PC-3 (cell line): ENCODE measurements at regions not wholly inside any gene's neighbourhood (a gene's known extent, or its start where the extent isn't known, plus 50 kb on each side); places are given as distances from the start of the nearest gene placed in this dataset.

Experiments used
- ATAC-seq: fragments of 200-7000 bp; cut with Tn5 transposase; 2 replicates; pipeline ENCODE4 v1.9.1; 2020; ENCODE audit warnings: mild to moderate bottlenecking, moderate library complexity
- BruUV-seq: library from RNA; stranded (reverse); fragments of 400-500 nt; replicated peaks from 2 replicates; lab custom pipeline; 2021; lab: Mats Ljungman, UMichigan
- CTCF ChIA-PET: fragments of 300-600 bp; sonication (Branson Sonifier 250); formaldehyde crosslinking; loops from one replicate; lab custom pipeline; 2022; ENCODE audit warnings: antibody characterized with exemption; lab: Charles Lee
- POLR2A ChIA-PET: fragments of 300-600 bp; sonication (Branson Sonifier 250); formaldehyde crosslinking; loops from one replicate; lab custom pipeline; 2022; ENCODE audit warnings: antibody characterized with exemption; ENCODE audit not compliant: unreplicated experiment; lab: Charles Lee
- DNase-seq: peaks from one replicate; pipeline ENCODE4 v3.0.0-alpha.2; 2015
- H2AFZ ChIP-seq: fragments of 300-600 bp; sonication (generic); 2 replicates; pipeline ENCODE4 v1.6.0; 2016; ENCODE audit warnings: antibody characterized with exemption, low read length
- H3F3A ChIP-seq: fragments of 300-600 bp; sonication (generic); one replicate; pipeline ENCODE4 v1.6.0; 2017; ENCODE audit warnings: antibody characterized with exemption, low read length, control low read depth, mild to moderate bottlenecking; ENCODE audit not compliant: unreplicated experiment
- H3K27ac ChIP-seq: fragments of 300-600 bp; sonication (generic); 2 replicates; pipeline ENCODE4 v1.5.1; 2016; ENCODE audit warnings: mild to moderate bottlenecking, low read length
- H3K27me3 ChIP-seq: fragments of 300-600 bp; sonication (generic); 2 replicates; pipeline ENCODE4 v1.6.1; 2016; ENCODE audit warnings: low read length, mixed read lengths
- H3K36me3 ChIP-seq: fragments of 300-600 bp; sonication (generic); 2 replicates; pipeline ENCODE4 v1.6.1; 2016; ENCODE audit warnings: low read depth, mixed run types, low read length, mixed read lengths
- H3K4me1 ChIP-seq: fragments of 300-600 bp; sonication (generic); 2 replicates; pipeline ENCODE4 v1.5.1; 2016; ENCODE audit warnings: low read length; ENCODE audit not compliant: insufficient read depth
- H3K4me2 ChIP-seq: fragments of 300-600 bp; sonication (generic); 2 replicates; pipeline ENCODE4 v1.6.0; 2016; ENCODE audit warnings: low read length
- H3K4me3 ChIP-seq: fragments of 300-600 bp; sonication (generic); 2 replicates; pipeline ENCODE4 v1.5.1; 2016; ENCODE audit warnings: mild to moderate bottlenecking, low read length, mixed read lengths
- H3K79me2 ChIP-seq: fragments of 300-600 bp; sonication (generic); 2 replicates; pipeline ENCODE4 v1.6.1; 2017; ENCODE audit warnings: low read length, mixed read lengths
- H3K9ac ChIP-seq: fragments of 300-600 bp; sonication (generic); 2 replicates; pipeline ENCODE4 v1.6.0; 2016; ENCODE audit warnings: mild to moderate bottlenecking, low read length
- H3K9me2 ChIP-seq: fragments of 300-600 bp; sonication (generic); replicated peaks from 2 replicates; pipeline ENCODE4 v1.6.1; 2016; ENCODE audit warnings: mixed run types, low read length, mixed read lengths
- H3K9me3 ChIP-seq: fragments of 300-600 bp; sonication (generic); 2 replicates; pipeline ENCODE4 v1.6.1; 2016; ENCODE audit warnings: low read length, mixed read lengths
- H4K20me1 ChIP-seq: fragments of 300-600 bp; sonication (generic); 2 replicates; pipeline ENCODE4 v1.6.1; 2016; ENCODE audit warnings: low read length, mixed read lengths
- EZH2 ChIP-seq: fragments of 300-600 bp; sonication (generic); IDR thresholded peaks from one replicate; pipeline ENCODE4 v1.6.1; 2017; ENCODE audit warnings: antibody characterized with exemption, mild to moderate bottlenecking, low read length; ENCODE audit not compliant: unreplicated experiment
- EZH2phosphoT487 ChIP-seq: fragments of 300-600 bp; sonication (generic); IDR thresholded peaks from 2 replicates; pipeline ENCODE4 v1.6.1; 2018; ENCODE audit warnings: mild to moderate bottlenecking, antibody characterized with exemption, low read length, borderline replicate concordance
- intact Hi-C: fragments of 100-400 bp; cut with micrococcal nuclease; formaldehyde crosslinking; loops from 2 replicates; pipeline ENCODE4 v1.9.0; 2023
- TF ChIP-seq, protein P1 (sequence below): fragments of 300-600 bp; sonication (generic); conservative IDR thresholded peaks from 2 replicates; pipeline ENCODE4 v1.5.1; 2017; ENCODE audit warnings: antibody characterized with exemption, low read depth, mild to moderate bottlenecking, low read length

DNA sequence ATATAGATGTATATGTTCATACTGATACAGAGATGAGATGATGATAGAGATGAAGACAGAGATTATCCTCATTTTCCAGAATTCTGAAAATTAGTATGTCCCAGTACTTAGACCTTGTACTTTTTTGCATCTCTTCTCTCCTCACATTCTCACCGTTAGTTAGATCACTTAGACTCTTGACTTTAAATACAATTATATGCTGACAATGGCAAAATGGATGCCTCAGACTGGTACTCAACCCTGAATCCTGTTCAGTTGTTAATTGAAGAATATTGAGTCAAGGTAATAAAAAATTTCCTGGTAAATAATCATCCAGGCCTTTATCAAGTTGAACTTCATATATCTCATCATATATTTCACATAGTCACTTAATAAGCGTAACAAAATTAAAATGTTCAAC is 505.4 kb downstream of the EFNA5 start:
- Histone ChIP-seq H2AFZ (no peak overlapping the region), H3F3A (no peaks in the 10 kb centered on the region), H3K79me2 (no peaks in the 10 kb centered on the region), H3K27me3 (no peaks in the 10 kb centered on the region), H3K9ac (no peak overlapping the region), H4K20me1 (no peaks in the 10 kb centered on the region), H3K27ac (no peak overlapping the region), H3K4me2 (no peak overlapping the region), H3K4me3 (no peak overlapping the region), H3K9me2 (no peaks in the 10 kb centered on the region), H3K36me3 (peaks cover 3% of the 10 kb centered on the region; the same call in 1 of the 2 replicates), H3K4me1 (no peaks in the 10 kb centered on the region), H3K9me3 (no peaks in the 10 kb centered on the region)
- no peak for DNase-seq
- no TSS peak for BruUV-seq
- POLR2A ChIA-PET = no interaction called here
- intact Hi-C loops = no loop called here
- TF ChIP-seq, protein P1, sequence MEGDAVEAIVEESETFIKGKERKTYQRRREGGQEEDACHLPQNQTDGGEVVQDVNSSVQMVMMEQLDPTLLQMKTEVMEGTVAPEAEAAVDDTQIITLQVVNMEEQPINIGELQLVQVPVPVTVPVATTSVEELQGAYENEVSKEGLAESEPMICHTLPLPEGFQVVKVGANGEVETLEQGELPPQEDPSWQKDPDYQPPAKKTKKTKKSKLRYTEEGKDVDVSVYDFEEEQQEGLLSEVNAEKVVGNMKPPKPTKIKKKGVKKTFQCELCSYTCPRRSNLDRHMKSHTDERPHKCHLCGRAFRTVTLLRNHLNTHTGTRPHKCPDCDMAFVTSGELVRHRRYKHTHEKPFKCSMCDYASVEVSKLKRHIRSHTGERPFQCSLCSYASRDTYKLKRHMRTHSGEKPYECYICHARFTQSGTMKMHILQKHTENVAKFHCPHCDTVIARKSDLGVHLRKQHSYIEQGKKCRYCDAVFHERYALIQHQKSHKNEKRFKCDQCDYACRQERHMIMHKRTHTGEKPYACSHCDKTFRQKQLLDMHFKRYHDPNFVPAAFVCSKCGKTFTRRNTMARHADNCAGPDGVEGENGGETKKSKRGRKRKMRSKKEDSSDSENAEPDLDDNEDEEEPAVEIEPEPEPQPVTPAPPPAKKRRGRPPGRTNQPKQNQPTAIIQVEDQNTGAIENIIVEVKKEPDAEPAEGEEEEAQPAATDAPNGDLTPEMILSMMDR = no peak
- TF ChIP-seq EZH2phosphoT487 = no peak
- no peak for TF ChIP-seq EZH2
- CTCF ChIA-PET = no interaction called here
- no peak for ATAC-seq

DNA sequence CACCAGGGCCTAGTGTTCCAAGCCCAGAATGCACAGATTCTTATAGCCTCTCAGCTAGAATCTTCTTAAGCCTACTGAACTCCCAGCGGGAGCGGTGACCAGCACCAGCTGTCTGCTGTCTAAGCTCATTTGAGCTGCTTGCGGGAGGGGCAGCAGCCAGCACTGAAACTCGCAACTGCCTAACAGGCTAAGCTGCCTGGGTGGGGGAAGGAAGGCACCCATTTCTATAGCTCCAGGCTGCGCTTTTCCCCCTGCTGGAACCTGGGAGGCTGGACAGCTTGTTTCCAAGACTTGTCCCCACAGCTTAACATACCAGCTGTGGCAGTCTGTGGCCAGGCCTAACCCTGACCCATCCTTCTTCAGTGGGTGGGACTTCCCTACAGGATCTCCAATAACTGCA is 512.9 kb downstream of the EFNA5 start:
- H4K20me1 ChIP-seq = no peaks in the 10 kb centered on the region
- no peaks in the 10 kb centered on the region for H3K27me3 ChIP-seq
- H3K9ac ChIP-seq = no peak overlapping the region
- TF ChIP-seq EZH2phosphoT487 (no peak), EZH2 (no peak)
- TF ChIP-seq, protein P1 = no peak
- no peaks in the 10 kb centered on the region for H3K9me2 ChIP-seq
- no peaks in the 10 kb centered on the region for H3K4me1 ChIP-seq
- H3K79me2 ChIP-seq = no peaks in the 10 kb centered on the region
- H3K27ac ChIP-seq = no peak overlapping the region
- no peaks in the 10 kb centered on the region for H3F3A ChIP-seq
- no peaks in the 10 kb centered on the region for H3K9me3 ChIP-seq
- H3K4me2 ChIP-seq = no peak overlapping the region
- POLR2A ChIA-PET = no interaction called here
- ATAC-seq = no peak
- intact Hi-C loops = no loop called here
- no peak overlapping the region for H2AFZ ChIP-seq
- no peaks in the 10 kb centered on the region for H3K36me3 ChIP-seq
- H3K4me3 ChIP-seq = no peak overlapping the region
- DNase-seq = no peak
- CTCF ChIA-PET = no interaction called here
- no TSS peak for BruUV-seq

DNA sequence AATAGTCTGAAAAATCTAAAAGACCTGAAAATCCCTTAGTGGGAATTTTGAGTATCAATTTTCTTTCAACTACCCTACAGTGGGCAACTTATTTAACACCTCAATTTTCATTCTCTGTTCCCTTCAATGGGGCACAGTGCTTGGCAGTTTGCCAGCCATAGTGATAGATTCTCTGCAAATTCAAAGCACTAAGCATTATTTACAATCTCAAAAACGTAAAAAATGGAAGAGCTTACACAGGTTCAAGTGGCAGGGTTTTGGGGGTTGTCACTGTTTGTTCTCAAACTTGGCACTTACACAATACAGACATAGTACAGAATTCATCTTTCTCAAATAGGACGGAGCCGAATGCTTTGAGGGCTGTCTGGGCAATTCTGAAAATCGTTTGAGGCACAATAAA is 515.0 kb downstream of the EFNA5 start:
- intact Hi-C loops = no loop called here
- TF ChIP-seq EZH2 = no peak
- TF ChIP-seq, protein P1 = no peak
- no peak for TF ChIP-seq EZH2phosphoT487
- Histone ChIP-seq H3K4me1 (no peaks in the 10 kb centered on the region), H3F3A (no peaks in the 10 kb centered on the region), H4K20me1 (no peaks in the 10 kb centered on the region), H3K4me2 (no peak overlapping the region), H3K36me3 (no peaks in the 10 kb centered on the region), H3K9me3 (no peaks in the 10 kb centered on the region), H3K27me3 (no peaks in the 10 kb centered on the region), H3K9ac (no peak overlapping the region), H2AFZ (no peak overlapping the region), H3K4me3 (no peak overlapping the region), H3K27ac (no peak overlapping the region), H3K9me2 (no peaks in the 10 kb centered on the region), H3K79me2 (no peaks in the 10 kb centered on the region)
- ATAC-seq = no peak
- no peak for DNase-seq
- no TSS peak for BruUV-seq
- POLR2A ChIA-PET = no interaction called here
- CTCF ChIA-PET = no interaction called here
